ENCODE measurements at regions not wholly inside any gene's neighbourhood (a gene's known extent, or its start where the extent isn't known, plus 50 kb on each side); places are given as distances from the start of the nearest gene placed in this dataset.

DNA sequence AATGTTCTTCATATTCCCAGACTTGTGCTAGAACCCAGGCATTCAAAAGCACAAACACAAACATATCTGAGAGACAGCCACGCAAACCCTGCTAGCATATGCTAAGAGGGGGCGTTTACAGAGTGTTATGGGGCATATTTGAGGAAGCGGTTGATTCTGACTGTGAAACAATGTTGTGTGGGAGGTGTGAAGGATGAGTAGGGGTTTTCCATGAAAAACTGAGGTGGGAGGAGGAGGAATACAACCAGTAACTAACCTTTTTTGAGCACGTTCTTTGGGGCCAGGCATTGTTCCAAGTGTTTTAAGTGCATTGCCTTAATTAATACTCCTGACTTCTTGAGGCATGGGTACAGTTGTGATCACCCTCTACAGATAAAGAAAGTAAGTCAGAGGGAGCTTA lies 499.5 kb downstream of the AACS start:
- no peak for DNase-seq (ENCODE audit: low read depth in 2 of 2)

GRCh38 chr12:125567581-125567980 lies 502.3 kb downstream of the AACS start:
- DNase-seq (ENCODE audit: low read depth in 2 of 2), result no peak

GRCh38 chr12:125568306-125568705 lies 503.1 kb downstream of the AACS start:
- no peak for DNase-seq (ENCODE audit: low read depth in 2 of 2)

DNA sequence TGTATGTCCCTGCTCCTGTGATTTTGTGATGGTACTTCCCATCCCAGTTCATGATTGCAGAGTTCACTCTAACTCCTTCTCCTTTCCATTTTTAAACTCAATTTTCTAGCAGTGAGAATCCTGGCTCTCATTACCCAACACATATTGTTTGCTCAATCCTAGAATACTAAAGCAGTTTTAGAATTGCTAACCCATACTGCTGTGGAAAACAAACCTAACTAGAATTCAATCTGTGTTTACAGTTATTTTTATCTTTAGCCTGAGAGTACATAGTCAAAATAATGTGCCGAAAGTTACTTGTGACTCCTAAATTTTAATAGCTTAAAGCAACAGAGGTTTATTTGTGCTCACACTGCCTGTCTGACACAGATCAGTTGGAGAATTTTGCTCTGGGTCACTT lies 508.0 kb downstream of the AACS start:
- no peak for DNase-seq (ENCODE audit: low read depth in 2 of 2)

DNA sequence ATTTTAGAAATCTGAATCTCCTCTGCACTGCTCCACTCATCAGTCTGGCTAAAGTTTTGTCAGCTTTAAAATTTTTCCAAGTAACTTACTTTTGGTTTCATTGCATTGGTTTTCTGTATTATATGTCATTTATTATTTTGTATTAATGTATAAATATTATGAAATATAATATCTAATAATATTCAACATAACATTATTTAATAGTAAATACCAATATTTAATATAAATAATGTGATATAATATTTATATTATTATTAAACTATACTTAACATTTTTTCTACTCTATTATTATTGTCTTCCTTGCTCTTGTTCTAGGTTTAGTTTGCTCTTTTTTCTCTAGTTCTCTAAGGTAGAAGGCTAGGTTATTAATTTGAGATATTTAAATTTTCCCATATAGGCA lies 512.1 kb downstream of the AACS start:
- no peak for DNase-seq (ENCODE audit: low read depth in 2 of 2)

DNA sequence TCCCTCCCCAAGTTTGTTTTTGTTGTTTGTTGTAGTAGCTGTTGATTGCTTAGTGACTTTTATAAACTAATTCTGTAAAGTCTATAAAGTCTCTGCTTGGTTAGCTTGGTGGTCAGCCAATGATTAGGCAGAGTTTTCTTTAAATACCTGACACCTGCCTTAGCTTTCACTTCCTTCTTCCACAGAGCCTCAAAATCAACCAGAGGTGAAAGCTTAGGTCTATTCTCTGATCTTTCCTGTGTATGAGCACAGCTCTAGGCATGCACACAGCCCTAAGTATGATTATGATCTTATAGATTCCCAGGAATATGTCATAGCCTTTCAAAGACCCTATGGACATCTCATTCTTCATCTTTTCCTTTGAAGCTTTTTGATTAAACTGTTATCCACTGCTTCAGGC lies 514.7 kb downstream of the AACS start:
- DNase-seq (ENCODE audit: low read depth in 2 of 2), result no peak

DNA sequence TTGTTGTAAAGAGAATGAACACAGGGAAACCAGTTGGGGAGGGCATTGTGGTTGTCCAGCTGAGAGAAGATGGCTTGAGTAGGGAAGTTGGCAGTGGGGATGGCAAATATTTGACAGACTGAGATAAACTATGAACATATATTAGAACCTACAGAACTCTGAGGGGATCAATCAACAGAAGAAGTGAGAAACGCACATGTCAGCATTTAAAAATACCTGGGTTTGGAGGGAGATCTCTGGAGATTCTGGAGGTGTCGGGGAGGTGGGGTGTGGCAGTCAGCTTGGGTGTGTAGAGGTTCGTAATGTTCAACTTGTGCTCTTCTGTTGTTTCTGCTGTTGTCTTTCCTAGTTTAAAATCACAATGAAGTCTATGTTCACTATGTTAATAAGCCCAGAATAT lies 517.8 kb downstream of the AACS start:
- no peak for DNase-seq (ENCODE audit: low read depth in 2 of 2)

- DNase-seq (ENCODE audit: low read depth in 2 of 2), result no peak
Measured at GRCh38 chr12:125586441-125586840, 521.2 kb downstream of the AACS start.

- no peak for DNase-seq (ENCODE audit: low read depth in 2 of 2)
Measured at GRCh38 chr12:125593269-125593668, 528.0 kb downstream of the AACS start.

DNA sequence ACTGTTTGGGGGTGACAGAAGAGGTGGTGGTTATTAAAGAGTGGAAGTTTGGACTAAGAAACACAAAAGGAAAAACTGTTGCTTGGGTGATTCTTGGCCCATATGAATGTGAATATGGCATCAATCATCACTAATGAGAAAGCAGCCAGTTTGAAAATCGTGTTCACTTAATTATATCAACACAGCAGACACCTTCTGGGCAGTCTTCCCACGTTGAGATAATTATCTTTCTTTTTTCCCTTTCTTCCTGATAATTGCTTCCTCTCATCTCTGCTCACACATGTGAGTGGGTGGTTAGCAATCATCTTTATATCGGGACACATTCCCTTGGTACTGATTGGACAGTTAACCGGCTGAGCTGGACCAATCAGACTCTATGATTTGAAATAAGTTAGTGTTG lies 539.7 kb downstream of the AACS start:
- no peak for DNase-seq (ENCODE audit: low read depth in 2 of 2)

GRCh38 chr12:125606312-125606711 lies 541.1 kb downstream of the AACS start:
- DNase-seq (ENCODE audit: low read depth in 2 of 2), result no peak

DNA sequence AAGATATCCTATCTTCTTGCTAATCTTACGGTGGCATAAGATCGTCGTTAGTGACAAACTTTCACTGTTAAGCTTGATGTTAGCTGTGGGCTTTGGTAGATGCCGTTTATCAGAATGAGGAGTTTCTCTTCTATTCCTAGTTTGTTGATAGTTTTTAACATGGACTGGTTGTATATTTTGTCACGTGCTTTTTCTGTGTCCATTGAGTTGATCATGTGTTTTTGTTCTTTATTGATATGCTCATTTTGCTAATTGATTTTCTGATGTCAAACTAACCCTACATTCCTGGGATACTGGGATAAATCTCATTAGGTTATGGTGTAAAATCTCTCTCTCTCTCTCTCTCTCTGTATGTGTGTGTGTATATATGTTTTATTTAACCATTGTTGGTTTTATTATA lies 545.1 kb downstream of the AACS start:
- no peak for DNase-seq (ENCODE audit: low read depth in 2 of 2)

DNA sequence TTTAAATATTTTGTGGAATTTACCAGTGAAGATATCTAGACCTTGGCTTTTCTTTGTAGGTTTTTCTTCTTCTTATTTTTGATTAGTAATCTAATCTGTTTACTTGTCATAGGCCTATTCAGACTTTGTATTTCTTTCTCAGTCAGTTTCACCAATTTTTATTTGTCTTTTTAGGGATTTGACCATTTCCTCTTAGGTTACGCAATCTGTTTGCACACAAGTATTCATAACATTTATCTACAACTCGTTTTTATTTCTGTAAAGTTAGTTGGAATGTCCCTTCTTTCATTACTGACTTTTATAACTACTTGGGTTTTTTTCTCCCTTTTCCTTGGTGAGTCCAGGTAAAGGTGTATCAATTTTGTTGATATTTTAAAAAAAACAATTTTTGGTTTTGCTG lies 545.7 kb downstream of the AACS start:
- DNase-seq (ENCODE audit: low read depth in 2 of 2), result no peak

DNA sequence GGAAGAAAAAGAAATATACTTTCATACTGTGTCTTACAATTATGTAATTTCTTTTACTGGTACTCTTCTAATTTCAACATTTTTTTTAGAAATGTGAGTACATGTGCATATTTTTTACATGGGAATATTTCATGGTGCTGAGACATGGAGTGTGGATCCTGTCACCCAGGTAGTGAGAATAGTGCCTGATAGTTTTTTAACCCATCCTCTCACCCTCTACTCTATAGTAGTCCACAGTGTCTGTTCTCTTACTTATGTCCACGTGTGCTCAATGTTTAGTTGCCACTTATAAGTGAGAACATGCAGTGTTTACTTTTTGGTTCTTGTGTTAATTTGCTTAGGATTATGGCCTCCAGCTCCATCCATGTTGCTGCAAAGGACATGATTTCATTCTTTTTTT lies 548.8 kb downstream of the AACS start:
- no peak for DNase-seq (ENCODE audit: low read depth in 2 of 2)

DNA sequence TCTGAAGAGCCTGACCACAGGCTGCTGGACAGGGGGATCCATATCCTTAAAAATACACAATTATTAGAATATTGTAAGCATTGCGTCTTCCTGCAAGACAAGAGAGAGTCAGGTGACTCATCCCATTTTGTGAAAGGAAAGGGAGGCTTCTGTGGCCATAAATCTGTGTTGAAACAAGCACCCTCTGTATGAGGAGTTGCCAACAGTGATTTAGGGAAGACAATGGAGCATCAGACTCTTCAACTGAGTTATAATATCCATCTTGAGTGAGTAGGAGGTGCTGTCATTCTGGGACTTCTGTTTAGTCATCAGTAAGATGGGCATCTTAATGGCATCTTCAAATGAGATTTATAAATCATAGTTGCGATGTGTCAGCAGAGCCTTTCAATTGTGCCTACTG lies 554.5 kb downstream of the AACS start:
- DNase-seq (ENCODE audit: low read depth in 2 of 2), result no peak

- no peak for DNase-seq (ENCODE audit: low read depth in 2 of 2)
Measured at GRCh38 chr12:125633686-125634085, 568.5 kb downstream of the AACS start.

- DNase-seq (ENCODE audit: low read depth in 2 of 2), result no peak
Measured at GRCh38 chr12:125634813-125635212, 569.6 kb downstream of the AACS start.

DNA sequence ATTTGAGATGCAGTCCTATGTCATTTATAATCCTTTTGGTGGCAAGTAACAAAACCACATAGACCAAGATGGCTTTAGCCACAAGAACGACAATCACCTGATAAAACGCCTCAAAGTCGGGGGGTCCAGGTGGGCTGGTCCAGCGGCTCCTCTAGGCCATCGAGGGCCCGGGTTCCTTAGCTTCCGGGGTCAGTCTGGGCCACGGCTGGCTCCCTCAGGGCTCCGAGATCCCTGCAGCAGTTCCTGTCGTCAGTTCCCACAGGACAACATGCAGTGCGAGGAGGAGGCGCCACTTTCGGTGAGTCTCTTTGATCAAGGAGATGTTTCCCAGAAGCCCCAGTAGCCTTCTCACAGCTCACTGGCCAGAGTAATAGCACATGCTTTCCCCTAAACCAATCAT lies 574.6 kb downstream of the AACS start:
- DNase-seq (ENCODE audit: low read depth in 2 of 2), result no peak

GRCh38 chr12:125643055-125643454 lies 577.8 kb downstream of the AACS start:
- DNase-seq (ENCODE audit: low read depth in 2 of 2), result no peak

DNA sequence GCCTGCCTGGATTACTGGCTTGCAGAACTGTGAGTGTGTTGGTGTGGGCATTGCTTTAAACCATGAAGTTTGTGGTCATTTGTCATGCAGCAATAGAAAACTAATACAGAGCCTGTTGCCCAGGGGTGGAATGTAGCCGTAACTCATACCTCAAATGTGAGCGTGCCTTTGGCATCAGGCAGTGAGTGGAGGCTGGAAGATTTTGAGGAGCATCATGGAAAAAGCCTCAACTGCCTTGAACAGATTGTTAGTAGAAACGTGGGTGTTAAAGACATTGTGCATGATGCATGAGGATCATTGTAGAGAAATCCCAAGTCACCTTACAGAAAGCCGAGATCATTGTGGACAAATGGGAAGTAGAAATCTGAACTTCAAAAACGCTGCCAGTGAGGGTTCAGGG lies 580.5 kb downstream of the AACS start:
- DNase-seq (ENCODE audit: low read depth in 2 of 2), result no peak

- DNase-seq (ENCODE audit: low read depth in 2 of 2), result no peak
Measured at GRCh38 chr12:125650587-125650986, 585.4 kb downstream of the AACS start.

DNA sequence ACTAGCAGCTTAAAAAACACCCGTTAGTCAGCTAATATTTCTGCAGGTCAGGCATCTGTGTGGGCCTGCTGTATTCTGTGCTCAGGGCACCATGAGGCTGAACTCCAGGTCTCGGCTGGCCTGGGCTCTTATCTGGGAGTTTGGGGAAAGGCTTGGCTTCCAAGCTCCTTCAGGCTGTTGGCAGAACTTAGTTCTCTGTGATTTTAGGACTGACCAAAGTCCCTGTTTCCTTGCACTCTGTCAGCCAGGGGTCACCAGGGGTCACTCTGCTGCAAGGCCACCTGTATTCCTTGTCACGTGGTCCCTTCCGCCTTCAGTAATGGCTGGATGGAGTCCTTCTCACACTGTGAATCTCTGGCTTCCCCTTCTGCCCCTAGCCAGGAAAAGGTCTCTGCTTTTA lies 586.4 kb downstream of the AACS start:
- no peak for DNase-seq (ENCODE audit: low read depth in 2 of 2)

- DNase-seq (ENCODE audit: low read depth in 2 of 2), result no peak
Measured at GRCh38 chr12:125652681-125653080, 587.4 kb downstream of the AACS start.

- DNase-seq (ENCODE audit: low read depth in 2 of 2), result no peak
Measured at GRCh38 chr12:125657681-125658080, 592.4 kb downstream of the AACS start.

Measured in stimulated activated CD8-positive, alpha-beta memory T cell treated with anti-CD3 and anti-CD28 coated beads, Interleukin-2, amount 100 ng/mL, for 48 hours (primary cell).